GM19035 (cell line): ENCODE measurements at regions not wholly inside any gene's neighbourhood (a gene's known extent, or its start where the extent isn't known, plus 50 kb on each side); places are given as distances from the start of the nearest gene placed in this dataset.

Source experiments
- ATAC-seq: cut with Tn5 transposase; IDR thresholded peaks from one replicate; pipeline ENCODE4 v1.9.1; 2021; ENCODE audit not compliant: unreplicated experiment

DNA sequence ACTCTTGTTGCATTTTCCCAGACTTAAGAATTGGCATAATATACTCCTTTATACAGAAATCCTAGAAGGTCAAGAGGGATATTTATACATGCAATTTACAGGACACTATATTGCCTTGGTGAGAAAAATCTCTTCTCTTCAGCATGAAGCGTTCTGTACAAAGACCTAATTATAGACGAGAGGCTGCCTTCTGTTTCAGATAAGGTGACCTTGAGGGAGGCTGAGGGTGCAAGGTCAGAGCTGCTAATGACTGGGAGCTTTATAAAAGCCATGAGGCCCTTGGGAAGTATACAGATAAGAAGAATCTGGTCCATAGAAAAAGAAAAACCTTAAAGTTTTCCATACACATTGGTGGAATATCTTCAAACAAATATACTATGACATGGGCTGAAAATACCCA is 156.3 kb upstream of the SOX9 start:
- no peak for ATAC-seq

DNA sequence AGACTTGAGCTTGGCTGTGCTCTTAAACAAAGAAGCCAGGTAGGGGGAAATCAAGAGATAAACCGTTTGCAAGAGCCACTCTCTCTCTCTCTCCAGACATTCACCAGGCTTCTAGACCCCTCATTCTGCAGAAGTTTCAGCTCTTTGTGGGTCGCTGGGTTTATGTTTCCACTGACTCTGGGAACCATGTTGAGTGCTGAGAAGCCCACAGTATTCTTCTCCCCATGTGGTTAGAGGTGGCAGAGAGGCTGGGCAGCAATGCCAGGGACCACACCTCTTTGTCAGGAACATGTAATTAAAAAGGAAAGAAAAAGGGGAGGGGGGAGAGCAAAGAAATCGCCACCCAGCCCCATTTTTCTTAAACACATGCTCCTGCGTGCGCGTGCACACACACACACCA is 154.8 kb upstream of the SOX9 start:
- ATAC-seq = no peak

DNA sequence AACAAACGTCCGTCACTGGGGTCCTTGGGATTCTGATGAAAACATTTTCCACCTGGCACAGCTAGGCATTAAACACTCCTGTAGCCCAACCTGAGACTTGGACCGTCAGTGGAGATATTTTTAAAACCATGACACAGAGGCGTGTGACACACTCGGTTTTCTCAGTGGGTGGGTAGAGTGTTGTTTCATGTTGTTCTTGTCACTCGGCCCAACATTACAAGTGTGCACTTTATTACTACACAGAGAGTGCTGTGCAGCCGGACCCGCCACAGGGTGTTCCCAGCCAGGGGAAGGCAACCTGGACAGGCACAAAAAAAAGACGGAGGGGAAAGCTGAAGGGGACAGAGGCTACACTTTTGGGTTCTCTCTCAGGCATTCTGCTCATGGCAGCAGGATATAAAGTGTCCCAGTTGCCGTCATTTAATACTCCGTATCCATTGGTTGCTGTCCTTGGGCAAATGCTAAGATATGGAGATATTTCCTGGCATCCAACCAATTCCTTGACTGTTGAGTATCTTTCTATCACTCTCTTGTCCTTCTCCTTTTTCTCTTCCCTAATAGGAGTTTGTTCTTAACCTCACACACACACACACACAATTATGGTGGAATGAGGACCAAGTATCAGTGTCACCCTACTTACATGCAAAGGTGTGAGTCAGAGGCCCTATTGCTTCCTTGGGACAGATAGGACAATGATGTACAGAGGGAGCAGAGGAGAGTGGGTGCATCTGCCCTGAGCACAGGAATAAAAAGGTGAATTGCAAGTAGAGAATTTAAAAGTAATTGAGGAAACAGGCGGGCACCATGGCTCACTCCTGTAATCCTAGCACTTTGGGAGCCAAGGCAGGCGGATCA is 154.1 kb upstream of the SOX9 start:
- ATAC-seq = no peak

DNA sequence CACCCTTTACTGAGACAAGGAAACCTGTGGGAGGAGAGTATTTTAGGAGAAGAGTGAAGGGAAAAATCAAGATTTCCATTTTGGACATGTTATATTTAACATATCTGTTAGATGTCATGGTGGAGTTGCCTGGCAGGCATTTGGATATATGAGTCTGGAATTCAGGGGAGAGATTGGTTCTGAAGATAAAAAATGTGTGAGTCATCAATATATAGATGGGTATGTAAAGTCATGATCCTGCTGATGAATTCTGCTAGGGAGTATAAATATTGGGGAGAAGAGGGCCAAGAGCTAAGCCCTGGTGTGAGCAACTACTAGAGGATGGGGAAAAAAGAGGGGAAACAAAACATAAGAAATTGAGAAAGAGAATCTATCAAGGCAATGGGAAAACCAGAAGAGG is 151.3 kb upstream of the SOX9 start:
- no peak for ATAC-seq

DNA sequence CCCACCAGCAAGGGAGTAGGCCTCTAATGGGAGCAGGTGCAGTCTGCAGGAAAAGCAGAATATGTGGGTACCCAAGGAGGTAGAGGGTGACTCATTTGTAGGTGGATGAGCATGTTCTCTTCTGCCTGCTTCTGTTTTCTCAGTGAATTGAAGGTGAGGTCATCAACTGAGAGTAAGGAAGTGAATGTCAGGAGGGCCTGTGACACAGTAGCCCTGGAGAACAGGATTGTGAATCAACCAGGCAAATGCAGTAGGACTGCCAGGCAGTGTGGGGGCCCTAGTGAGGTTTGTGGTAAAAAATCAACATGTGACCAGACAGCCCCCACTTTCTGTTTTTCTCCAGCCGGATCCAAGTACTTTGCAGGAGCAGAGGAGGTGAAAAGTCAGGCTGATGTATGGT is 150.5 kb upstream of the SOX9 start:
- no peak for ATAC-seq

DNA sequence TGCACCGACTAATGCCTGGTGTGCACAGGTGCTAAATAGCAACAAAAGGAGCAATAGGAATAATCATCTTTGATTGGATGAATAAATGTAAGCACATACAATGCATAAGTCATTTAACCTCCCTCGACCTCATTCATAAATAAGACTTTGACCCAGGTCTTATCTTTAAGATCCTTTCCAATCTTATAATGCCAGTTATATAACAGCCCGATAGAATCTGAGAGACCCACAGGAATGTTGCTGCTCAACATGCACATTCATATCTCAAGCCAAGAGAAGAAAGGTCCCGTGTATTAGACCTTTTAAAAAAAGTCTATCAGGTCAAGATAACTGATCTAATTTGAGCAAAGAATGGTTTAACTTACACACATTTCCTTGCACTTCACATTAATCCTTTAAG is 146.8 kb upstream of the SOX9 start:
- no peak for ATAC-seq

DNA sequence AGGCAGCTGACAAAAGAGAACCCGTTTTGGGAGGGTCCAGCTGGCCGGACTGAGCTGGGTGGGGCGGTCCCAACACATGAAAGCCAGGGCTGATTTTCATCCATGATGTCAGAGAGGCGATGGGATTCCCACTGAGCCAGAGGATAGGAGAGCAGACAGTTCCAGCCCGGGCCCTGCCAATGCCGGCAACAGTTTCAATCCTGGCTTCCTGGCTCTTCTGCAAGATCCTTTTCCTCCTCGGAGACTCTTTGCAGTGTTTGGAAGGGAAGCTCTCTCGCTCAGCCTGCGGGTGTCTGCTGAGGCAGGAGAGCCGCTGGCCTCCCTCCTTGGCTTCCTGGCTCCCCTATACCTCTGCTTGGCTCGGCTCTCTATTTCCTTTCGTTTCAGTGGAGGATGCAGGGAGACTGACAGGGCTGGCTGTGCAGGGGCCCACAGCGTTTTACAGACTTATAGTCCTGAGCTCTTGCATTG is 145.5 kb upstream of the SOX9 start:
- ATAC-seq = no peak

DNA sequence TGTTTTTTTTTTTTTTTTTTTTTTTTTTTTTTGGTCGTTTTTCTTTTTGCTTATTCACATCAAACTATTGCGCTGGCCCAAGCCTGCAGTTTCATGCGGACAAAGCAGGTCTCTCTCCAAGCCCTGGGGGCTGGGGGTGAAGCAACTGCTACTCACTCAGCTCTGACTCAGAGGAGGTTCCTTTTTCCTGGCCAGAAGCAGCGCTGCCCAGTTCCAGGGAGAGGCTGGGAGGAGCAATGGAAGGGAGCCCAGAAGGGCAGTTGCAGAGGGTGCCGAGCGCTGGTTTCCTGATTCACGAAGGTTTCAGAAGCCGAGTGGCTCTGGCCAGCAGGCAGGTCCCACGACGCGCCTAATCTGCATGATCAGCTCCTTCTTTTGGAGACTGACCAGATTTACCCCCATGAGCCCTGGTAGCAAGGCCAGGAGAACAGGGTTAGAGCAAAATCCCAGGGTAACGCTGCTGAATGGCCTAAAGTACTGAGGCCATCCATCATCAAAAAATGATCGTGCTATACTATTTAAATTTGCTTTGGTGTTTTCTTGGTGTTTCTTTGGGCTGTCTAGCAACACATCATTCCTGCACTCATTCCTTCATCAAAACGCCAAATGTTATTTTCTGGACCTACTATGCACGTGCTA is 144.7 kb upstream of the SOX9 start:
- no peak for ATAC-seq

DNA sequence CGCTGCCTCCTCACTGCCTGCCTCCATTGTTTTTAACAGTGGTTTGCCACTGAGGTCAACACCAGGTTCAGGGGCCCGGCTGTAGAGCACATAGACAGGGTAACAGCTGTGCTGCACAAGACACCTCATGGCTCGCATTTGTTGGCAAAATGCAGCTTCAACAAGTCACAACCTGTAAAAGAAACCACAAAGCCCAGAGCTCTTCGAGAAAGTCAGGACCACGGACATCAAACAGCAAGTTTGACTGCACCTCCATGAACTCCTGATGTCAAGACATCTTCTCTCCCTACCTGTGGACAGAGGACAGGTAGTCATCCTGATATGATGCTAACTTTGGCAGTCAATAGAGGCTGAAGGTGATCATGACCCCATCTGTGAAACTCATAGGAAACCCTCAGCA is 142.4 kb upstream of the SOX9 start:
- no peak for ATAC-seq

DNA sequence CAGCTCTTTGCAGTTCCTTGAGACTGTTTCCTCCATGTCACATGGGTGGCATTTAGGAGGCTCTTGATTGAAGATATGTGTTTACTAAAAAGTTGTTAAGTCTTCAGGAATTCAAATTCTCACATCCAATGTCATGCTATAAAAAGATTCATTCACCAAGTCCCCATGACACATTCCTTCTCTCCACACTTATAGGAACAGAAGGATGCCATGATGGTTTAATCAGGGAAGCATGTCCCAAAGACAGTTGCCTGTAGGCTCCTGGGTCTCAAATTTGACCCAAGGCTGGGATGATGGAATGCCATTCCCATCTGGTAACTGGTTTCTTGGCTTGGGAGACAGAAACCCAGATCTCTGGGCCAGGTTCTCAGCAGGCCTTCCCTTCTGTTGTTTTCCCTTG is 140.6 kb upstream of the SOX9 start:
- ATAC-seq = no peak

DNA sequence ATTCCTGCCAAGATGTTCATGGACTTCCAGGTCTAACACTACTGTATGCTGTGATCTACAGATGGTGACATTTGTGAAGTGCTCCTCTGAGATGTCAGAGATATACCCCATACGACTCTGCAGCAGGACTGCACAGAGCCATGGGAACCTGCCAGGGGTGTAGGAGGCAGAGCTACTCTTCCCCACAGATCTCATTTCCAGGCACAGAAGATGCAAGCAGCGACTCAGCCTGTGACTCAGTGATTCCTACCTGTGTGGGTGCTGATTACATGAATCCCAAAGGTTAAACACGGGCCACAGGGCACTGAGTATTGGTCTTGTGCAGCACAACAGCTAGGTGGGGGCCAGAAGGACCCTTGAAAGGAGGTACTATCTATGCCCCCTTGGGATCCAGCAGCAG is 137.0 kb upstream of the SOX9 start:
- no peak for ATAC-seq

DNA sequence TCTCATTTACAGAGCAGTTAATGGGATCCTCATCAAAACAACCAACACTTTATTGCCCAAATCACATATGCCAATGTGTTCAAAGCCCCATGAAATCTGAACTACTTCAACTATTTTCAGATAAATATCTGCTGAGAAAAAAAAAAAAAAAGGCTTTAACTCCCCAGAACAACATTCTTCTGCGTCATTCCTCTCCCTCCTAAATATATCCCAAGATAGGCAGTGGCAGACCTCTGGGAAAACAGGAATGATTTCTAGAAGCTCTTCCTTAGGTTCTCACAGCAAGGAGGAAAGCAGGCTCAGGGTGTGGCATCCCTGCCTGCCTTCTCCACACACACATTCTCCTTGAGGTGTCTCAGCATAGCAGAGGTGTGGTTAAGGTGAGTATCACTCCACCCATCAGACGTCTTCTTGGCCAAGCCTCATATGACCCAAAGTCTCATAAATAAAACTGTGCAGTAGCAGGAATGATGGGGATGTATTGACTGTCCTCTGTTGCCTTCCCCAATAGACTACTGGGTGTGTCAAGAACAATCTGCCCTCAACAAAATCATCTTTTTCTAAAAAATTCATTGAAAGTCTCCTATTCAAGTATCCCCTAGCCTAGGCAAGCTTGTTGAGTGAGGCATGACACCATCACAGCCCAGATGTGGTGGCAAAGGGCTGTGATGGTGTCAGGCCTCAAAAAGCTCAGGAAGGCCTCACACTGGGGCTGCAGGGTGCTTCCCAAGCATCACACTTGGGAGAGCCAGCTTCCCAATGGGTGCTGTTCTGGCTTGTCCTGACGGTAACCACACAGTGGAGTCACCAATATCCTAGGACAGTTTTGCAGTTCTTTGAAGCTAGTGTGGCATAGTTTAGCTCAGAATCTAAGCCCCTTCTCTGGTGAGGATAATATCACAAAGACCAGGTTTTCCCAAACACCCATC is 135.4 kb upstream of the SOX9 start:
- no peak for ATAC-seq

DNA sequence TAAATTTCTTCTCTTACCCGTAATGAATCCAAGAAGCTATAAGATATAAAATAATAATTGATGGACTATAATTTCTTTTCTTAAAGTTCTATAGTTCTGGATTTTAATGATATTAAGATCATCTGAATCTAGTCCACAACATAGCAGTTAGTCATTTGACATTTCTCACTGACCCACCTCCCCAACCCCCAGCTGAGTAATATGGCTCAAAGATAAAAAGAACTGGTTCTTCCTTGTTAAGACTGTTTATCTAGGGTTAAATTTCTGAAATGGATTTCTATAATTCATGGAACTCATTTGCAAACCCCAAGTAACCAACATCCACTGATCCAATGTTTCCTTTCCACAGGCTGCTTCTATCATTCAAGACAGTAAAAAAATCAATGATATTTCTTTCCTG is 133.9 kb upstream of the SOX9 start:
- ATAC-seq = no peak

DNA sequence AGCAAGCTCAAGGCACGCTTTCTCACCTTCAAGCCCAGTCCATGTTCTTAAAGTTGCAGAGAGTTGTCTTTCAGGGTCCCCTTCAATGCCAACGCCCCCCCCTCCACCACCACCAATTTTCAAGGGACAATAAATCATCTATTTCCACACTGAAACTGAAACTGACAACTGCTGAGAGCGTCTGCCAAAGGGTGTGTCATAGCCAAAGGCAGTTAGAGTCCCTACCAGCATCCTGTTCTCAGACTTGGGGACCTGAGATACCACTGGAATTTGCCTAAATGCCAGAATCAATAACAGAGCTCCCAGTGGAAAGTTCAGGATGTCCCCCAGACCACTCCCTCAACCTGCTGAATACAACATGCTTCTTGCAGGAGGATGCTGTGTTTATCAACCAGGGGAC is 133.2 kb upstream of the SOX9 start:
- no peak for ATAC-seq

DNA sequence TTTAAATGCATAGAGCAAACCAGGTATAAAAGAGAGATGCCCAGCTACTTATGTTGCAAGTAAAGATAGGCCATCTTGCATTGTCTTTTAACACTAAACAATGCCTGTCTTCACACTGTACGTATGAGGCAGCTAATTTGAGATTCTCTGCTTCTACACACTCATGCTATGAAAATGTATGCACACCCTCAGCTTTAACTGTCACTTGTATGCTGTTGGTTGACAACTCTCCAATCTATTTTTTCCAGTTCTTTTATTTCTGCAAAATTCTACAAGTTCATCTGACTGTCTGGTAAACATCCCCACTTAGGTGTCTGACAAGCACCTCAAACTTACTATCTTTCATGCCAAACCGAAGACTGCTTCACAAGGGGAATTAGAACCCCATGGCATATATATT is 131.7 kb upstream of the SOX9 start:
- ATAC-seq = no peak

DNA sequence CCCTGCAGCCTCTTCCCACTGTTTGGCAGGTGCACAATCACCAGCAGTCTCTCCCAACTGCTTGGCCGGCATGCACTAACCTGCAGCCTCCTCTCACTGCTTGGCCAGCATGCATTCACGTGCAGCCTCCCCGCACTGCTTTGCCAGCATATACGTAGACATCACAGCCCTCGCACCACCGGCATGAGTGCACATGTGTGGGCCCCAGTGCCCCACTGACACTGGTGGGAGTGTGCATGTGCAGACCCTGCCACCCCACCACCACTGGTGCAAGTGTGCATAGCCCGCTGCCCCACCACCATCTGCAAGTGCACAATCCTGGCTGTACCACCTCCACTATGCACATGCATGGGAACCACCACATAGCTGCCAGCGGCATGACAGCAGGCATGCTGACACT is 127.5 kb upstream of the SOX9 start:
- ATAC-seq = no peak

DNA sequence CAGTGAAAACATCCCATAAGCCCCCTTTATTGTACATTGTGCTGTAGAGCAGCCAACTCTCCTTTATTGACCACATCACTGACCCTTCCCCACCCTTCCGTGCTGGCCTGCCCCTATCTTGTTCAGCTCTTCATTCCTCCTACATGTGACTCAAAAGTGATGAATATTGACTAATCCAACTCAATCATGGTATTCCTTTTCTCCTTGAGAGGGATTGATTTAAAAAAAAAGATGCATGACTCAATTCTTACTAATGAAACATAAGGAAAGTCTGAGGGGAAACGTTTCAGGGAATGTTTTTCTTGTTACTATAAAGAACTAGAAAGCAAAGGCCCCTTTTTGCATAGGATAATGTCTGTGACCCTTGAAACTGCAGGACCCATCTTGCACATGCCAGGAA is 125.2 kb upstream of the SOX9 start:
- ATAC-seq = no peak

DNA sequence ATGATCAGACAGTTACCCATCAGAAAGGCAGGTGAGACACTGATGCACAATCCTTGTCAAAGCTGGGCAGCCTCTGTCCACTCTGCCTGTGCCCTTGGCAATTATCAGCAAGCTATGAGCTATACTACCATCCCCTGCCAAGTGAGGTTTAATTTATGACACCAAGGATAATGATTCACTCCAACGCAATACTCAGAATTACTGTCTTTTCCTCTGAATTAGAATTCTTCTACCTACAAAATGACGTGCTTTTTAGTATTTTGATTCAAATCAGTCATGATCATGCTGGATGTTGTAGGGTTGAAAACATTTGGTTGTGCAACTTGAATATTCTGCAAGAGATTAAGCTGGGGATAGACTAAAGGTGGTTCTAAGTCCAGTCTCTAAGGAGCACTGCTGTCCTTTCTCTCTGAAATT is 116.8 kb upstream of the SOX9 start:
- no peak for ATAC-seq

DNA sequence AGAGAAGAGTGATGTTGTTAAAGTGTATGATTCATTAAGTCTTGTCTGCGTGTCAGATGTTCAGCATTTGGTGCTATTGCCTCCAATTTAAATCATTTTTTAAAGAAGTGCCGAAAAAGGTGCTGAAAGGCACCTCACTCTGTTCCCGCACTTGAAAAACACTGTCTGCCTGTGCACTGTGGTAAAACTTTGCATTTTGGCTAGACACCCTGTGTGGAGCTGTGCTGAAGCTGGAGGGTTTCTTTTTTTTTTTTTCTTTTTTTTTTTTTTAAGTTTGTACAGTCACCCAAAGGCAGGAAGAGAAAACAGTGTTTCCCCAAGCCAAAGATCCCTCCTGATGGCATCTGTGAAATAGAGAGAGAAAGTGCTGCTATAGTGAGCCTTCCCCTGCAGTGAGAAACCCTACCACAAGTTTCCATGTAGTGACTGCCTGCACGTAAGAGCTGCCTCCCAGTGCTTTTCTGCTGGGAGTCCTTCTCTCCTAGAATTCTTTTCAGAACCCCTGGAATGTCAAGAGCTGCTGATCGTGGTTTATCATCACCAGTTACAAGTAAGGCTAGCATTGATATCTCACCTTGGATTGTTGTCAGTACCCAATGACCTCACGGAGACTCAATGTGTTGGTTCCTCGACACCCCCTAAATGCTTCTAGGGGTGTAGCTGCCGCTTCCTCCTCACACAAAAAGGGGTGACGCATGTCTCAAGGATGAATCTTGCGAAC is 116.0 kb upstream of the SOX9 start:
- peak; percentile 63 for ATAC-seq

DNA sequence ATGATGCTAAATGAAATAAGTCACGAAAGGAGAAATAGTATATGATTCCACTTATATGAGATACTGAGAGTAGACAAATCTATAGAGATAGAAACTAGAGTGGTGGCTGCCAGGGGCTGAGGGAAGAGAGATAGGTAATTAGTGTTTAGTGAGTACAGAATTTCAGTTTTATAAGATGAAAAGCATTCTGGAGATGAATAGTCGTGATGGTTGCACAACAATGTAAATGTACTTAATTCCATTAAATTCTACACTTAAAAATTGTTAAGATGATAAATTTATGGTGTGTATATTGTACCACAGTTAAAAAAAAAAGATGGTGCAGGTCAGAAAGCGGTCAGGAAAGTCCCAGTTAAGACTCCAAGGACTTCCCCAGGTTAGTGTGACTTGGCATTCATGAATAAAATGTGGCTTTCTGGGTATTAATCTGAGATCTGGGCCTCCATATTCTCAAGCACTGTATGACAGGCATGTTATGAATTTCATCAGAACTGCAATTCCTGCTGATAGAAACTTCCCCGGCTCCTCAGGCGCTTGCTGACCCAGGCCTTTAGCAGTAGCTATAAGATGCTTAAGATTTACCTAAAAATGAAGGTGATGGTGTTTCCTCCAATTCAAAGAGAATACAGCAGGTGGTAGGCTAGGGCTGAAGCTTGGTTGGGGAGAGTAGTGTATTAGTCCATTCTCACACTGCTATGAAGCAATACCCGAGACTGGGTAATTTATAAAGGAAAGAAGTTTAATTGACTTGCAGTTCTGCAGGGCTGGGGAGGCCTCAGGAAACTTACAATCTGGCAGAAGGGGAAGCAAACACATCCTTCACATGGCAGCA is 115.3 kb upstream of the SOX9 start:
- peak; percentile 54 for ATAC-seq
